NCI-H69 (cell line): ENCODE measurements at regions not wholly inside any gene's neighbourhood (a gene's known extent, or its start where the extent isn't known, plus 50 kb on each side); places are given as distances from the start of the nearest gene placed in this dataset.
A peak's percentile ranks its signal among the peaks of the same experiment; 100 is the strongest.

Source experiments
- DNase-seq: peaks from one replicate; lab custom pipeline; 2025; lab: John Stamatoyannopoulos, UW

GRCh38 chr3:73296859-73297258, 235.4 kb downstream of the EBLN2 start:
- no peak for DNase-seq

- DNase-seq, result peak; percentile 95
Measured at GRCh38 chr3:73298243-73299183, 237.1 kb downstream of the EBLN2 start.

- no peak for DNase-seq
Measured at GRCh38 chr3:73299184-73299691, 237.8 kb downstream of the EBLN2 start.

- DNase-seq, result no peak
Measured at GRCh38 chr3:73314151-73314951, 252.9 kb downstream of the EBLN2 start.

- peak; percentile 5 for DNase-seq
Measured at GRCh38 chr3:73315706-73316105, 254.2 kb downstream of the EBLN2 start.

- DNase-seq, result peak; percentile 78
Measured at GRCh38 chr3:73319179-73319769, 257.8 kb downstream of the EBLN2 start.

GRCh38 chr3:73321286-73321999, 260.0 kb downstream of the EBLN2 start:
- no peak for DNase-seq

DNA sequence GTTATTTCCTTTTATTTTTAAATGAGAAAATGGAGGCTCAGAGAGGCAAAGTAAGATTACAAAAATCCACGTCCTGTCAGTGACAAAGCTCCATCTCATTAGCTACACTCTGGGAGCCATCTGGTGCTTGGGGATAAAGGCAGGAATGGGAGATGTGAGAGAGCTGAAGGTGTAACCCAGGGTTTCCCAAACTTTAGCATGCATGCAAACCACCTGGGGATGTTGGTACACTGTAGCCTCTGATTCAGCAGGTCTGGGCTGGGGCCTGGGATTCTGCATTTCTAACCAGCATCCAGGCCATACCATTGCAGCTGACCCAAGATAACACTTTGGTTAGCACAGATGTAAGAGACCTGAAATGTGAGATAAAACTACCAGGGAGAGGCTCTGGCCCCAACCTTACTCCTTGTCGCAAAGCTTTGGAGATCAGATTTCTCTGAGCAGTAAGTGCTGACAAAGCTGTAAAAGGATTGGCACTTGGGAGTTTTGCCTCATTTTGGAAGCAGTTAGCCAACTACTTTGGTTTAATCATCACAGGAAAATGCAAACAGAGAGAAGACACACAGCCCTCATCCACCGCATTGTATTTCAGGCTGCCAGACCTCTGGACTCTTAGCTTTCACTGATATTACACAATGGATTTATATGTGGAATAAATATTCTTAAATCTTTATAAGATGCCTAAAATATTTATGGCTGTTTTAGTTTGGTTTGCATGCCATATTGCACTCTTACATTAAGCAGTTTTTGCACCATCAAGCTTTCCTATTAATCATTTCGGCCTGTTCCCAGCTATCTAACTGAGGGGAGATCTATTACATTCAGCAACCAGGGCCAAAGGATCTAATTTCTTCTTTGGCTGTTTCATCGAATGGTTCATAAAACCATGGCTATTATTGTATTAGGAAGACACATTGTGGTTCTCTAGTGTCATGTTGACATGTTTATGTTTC, 263.0 kb downstream of the EBLN2 start:
- peak; percentile 68 for DNase-seq

DNA sequence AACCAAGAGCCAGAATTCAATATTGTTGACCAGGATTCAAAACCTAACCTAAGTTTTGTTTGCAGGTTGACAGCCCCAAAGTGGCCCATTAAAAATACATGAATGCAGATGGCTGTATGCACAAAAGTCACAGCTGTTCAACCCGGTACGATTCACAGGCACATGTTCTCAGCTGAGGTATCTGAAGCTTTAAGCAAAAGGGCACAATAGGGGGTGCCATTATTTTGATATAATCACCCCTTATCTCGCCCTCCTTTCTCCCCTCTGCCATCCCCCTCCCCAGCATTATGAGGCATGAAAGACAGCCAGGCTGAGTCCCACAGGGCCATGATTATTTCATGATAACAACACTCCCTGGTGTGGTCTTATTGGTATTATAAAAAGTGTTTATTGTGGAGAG, 264.9 kb downstream of the EBLN2 start:
- peak; percentile 77 for DNase-seq

GRCh38 chr3:73327052-73327451, 265.6 kb downstream of the EBLN2 start:
- DNase-seq, result no peak
